GM12892 (cell line): ENCODE measurements at regions not wholly inside any gene's neighbourhood (a gene's known extent, or its start where the extent isn't known, plus 50 kb on each side); places are given as distances from the start of the nearest gene placed in this dataset.

Source experiments
- POLR2A ChIP-seq: IDR thresholded peaks from 2 replicates; pipeline ENCODE4 v1.6.1; 2011; ENCODE audit warnings: low read depth, low read length, control low read depth
- POLR2AphosphoS5 ChIP-seq: IDR thresholded peaks from 2 replicates; pipeline ENCODE4 v1.6.1; 2011; ENCODE audit warnings: low read depth, low read length, control low read depth
- TAF1 ChIP-seq: IDR thresholded peaks from 2 replicates; pipeline ENCODE4 v1.6.1; 2011; ENCODE audit warnings: low read depth, mild to moderate bottlenecking, control low read depth, low read length, borderline replicate concordance

GRCh38 chr20:4550740-4551139 is 135.5 kb upstream of the PRNP start:
- no peak for TF ChIP-seq POLR2A
- TF ChIP-seq POLR2AphosphoS5: no peak
- no peak for TF ChIP-seq TAF1
